OCI-LY1 (cell line): ENCODE measurements at regions not wholly inside any gene's neighbourhood (a gene's known extent, or its start where the extent isn't known, plus 50 kb on each side); places are given as distances from the start of the nearest gene placed in this dataset.

Source experiments
- H2AFZ ChIP-seq: fragments of 200-600 bp; sonication (generic), shearing (Covaris generic); 2 replicates; pipeline ENCODE4 v1.6.0; 2014; ENCODE audit warnings: antibody characterized with exemption, mild to moderate bottlenecking, low read length
- H3F3A ChIP-seq: fragments of 200-600 bp; sonication (generic), shearing (Covaris generic); 2 replicates; pipeline ENCODE4 v1.6.0; 2014; ENCODE audit warnings: mild to moderate bottlenecking, antibody characterized with exemption, low read length, moderate library complexity; ENCODE audit not compliant: insufficient read depth
- H3K27ac ChIP-seq: fragments of 200-600 bp; sonication (generic); 2 replicates; pipeline ENCODE4 v1.5.1; 2014; ENCODE audit warnings: low read length, mixed run types, mild to moderate bottlenecking, low read depth; ENCODE audit not compliant: poor library complexity, severe bottlenecking
- H3K27me3 ChIP-seq: fragments of 200-600 bp; sonication (generic); 2 replicates; pipeline ENCODE4 v1.6.0; 2014; ENCODE audit warnings: antibody characterized with exemption, mild to moderate bottlenecking, low read length, moderate library complexity; ENCODE audit not compliant: insufficient read depth
- H3K36me3 ChIP-seq: fragments of 200-600 bp; sonication (generic); 2 replicates; pipeline ENCODE4 v1.6.1; 2014; ENCODE audit warnings: mild to moderate bottlenecking, antibody characterized with exemption, low read length, moderate library complexity, mixed read lengths; ENCODE audit not compliant: insufficient read depth
- H3K4me1 ChIP-seq: fragments of 200-600 bp; sonication (generic); 2 replicates; pipeline ENCODE4 v1.5.1; 2014; ENCODE audit warnings: mild to moderate bottlenecking, low read length, moderate library complexity; ENCODE audit not compliant: insufficient read depth, severe bottlenecking
- H3K4me2 ChIP-seq: fragments of 200-600 bp; sonication (generic), shearing (Covaris generic); 2 replicates; pipeline ENCODE4 v1.6.1; 2014; ENCODE audit warnings: low read length
- H3K4me3 ChIP-seq: fragments of 200-600 bp; sonication (generic); 2 replicates; pipeline ENCODE4 v1.5.1; 2014; ENCODE audit warnings: low read length, low read depth, mild to moderate bottlenecking, mixed read lengths; ENCODE audit not compliant: poor library complexity, severe bottlenecking
- H3K79me2 ChIP-seq: fragments of 200-600 bp; shearing (Covaris generic); 2 replicates; pipeline ENCODE4 v1.6.1; 2016; ENCODE audit warnings: mixed run types, low read length, mixed read lengths; ENCODE audit not compliant: insufficient read depth
- H3K9ac ChIP-seq: fragments of 200-600 bp; sonication (generic), shearing (Covaris generic); 2 replicates; pipeline ENCODE4 v1.6.1; 2014; ENCODE audit warnings: mild to moderate bottlenecking, low read length, mixed read lengths
- H3K9me2 ChIP-seq: fragments of 200-600 bp; sonication (generic), shearing (Covaris generic); 2 replicates; pipeline ENCODE4 v1.6.1; 2014; ENCODE audit warnings: low read depth, mild to moderate bottlenecking, low read length, mixed read lengths
- H3K9me3 ChIP-seq: fragments of 200-600 bp; shearing (Covaris generic); 2 replicates; pipeline ENCODE4 v1.6.1; 2014; ENCODE audit warnings: low read length, mixed read lengths
- H4K20me1 ChIP-seq: fragments of 200-600 bp; sonication (generic), shearing (Covaris generic); 2 replicates; pipeline ENCODE4 v1.6.0; 2016; ENCODE audit warnings: mild to moderate bottlenecking, low read length; ENCODE audit not compliant: insufficient read depth
- EZH2 ChIP-seq: fragments of 200-600 bp; sonication (generic), shearing (Covaris generic); IDR thresholded peaks from 2 replicates; pipeline ENCODE4 v1.8.0; 2017; ENCODE audit warnings: borderline replicate concordance, mixed run types, mild to moderate bottlenecking, antibody characterized with exemption, low read length, moderate library complexity, mixed read lengths
- TF ChIP-seq, protein P1 (sequence below): fragments of 200-600 bp; sonication (generic), shearing (Covaris generic); IDR thresholded peaks from 2 replicates; pipeline ENCODE4 v1.5.1; 2017; ENCODE audit warnings: mild to moderate bottlenecking, antibody characterized with exemption, low read length, moderate library complexity, mixed read lengths

DNA sequence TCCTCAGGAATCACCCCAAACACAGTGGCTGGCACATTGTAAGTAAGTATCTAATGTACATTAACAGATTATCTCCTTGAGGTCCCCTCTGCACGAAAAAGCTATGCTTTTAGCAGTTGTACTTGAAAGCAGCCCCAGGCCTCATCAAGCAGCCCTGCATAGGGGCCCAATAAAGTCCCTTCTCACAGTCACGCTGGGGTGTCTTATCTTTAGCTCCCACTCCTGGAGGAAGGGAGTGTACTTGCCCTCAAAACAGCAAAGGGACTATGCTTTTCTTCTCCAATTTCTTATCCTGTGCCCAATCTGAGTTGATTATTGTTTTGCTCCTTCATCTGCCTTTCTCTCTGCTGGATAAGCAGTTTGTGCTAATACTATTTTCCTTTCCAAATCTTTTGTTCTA lies 168.8 kb upstream of the PLXNA2 start:
- H3K4me1 ChIP-seq = no peaks in the 10 kb centered on the region

DNA sequence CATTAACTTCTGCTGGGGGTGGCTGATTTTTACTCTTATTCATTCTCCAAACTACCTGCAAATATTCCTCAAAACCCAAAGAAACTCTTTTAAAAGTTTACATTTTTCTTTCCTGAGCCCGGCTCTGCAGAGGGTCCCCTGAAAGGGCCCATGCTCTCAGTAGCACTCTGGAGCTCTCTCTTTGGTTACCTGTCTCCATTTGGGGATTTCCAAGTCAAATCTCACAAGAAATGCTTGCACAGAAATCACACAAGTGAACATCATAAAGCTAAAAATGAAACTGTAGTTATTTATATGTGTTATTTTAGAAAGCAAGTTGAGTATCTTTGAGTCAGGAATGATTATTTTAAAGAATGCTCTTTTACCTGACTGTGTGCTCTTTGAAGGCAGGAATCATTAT lies 174.5 kb upstream of the PLXNA2 start:
- H3K4me2 ChIP-seq = no peak overlapping the region

More for the DNA sequence above, 168.8 kb upstream of the PLXNA2 start:
- Histone ChIP-seq H4K20me1 (no peaks in the 10 kb centered on the region), H3K27ac (no peak overlapping the region), H3K36me3 (no peaks in the 10 kb centered on the region), H3K4me2 (no peak overlapping the region), H3K79me2 (no peaks in the 10 kb centered on the region), H3K9me3 (no peaks in the 10 kb centered on the region), H3K4me3 (no peak overlapping the region), H2AFZ (no peak overlapping the region), H3K9me2 (no peaks in the 10 kb centered on the region), H3K27me3 (no peaks in the 10 kb centered on the region), H3F3A (no peaks in the 10 kb centered on the region), H3K9ac (no peak overlapping the region)
- TF ChIP-seq, protein P1, sequence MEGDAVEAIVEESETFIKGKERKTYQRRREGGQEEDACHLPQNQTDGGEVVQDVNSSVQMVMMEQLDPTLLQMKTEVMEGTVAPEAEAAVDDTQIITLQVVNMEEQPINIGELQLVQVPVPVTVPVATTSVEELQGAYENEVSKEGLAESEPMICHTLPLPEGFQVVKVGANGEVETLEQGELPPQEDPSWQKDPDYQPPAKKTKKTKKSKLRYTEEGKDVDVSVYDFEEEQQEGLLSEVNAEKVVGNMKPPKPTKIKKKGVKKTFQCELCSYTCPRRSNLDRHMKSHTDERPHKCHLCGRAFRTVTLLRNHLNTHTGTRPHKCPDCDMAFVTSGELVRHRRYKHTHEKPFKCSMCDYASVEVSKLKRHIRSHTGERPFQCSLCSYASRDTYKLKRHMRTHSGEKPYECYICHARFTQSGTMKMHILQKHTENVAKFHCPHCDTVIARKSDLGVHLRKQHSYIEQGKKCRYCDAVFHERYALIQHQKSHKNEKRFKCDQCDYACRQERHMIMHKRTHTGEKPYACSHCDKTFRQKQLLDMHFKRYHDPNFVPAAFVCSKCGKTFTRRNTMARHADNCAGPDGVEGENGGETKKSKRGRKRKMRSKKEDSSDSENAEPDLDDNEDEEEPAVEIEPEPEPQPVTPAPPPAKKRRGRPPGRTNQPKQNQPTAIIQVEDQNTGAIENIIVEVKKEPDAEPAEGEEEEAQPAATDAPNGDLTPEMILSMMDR = no peak
- TF ChIP-seq EZH2 = no peak

DNA sequence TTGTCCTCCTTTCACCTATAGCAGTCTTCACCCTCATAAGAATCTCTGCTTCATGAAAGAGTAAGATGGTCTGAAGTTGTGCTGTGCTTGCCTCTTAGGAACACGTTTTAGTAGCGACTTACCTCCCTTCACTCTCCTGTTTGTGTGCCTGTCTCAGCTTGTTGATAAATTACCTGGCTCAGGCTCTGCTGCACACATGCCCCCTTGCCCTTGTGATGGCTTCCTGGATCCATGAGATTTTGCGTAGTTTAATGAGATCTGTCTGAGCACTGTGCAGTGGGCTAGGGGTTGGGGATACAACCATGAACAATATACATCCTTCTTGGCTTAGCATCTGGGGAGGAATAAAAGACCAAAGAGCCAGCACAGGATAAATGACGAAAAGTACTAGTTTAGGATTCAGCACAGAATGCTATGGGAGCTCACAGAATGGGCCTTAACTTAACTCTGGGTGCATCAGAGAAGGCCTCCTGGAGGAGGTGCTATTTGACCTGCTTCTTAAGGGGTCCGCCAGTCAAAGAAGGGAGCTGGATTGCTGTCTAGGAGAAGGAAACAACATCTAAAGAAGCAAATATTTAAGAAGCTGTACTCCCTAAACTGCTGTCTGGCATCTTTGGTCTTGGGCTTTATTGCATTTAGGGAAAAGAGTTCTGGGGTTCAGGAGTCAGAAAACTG lies 175.7 kb upstream of the PLXNA2 start:
- no peaks in the 10 kb centered on the region for H3F3A ChIP-seq
- no peaks in the 10 kb centered on the region for H3K9me3 ChIP-seq
- H3K9ac ChIP-seq = no peak overlapping the region
- no peaks in the 10 kb centered on the region for H3K4me1 ChIP-seq
- H3K27me3 ChIP-seq = no peaks in the 10 kb centered on the region
- H3K4me2 ChIP-seq = no peak overlapping the region
- H3K4me3 ChIP-seq = no peak overlapping the region
- H4K20me1 ChIP-seq = no peaks in the 10 kb centered on the region
- TF ChIP-seq, protein P1 = no peak
- TF ChIP-seq EZH2 = no peak
- H3K27ac ChIP-seq = no peak overlapping the region
- no peaks in the 10 kb centered on the region for H3K79me2 ChIP-seq
- H3K36me3 ChIP-seq = no peaks in the 10 kb centered on the region
- no peak overlapping the region for H2AFZ ChIP-seq
- H3K9me2 ChIP-seq = no peaks in the 10 kb centered on the region

More for the DNA sequence above, 174.5 kb upstream of the PLXNA2 start:
- Histone ChIP-seq H3K27me3 (no peaks in the 10 kb centered on the region), H2AFZ (no peak overlapping the region), H3K79me2 (no peaks in the 10 kb centered on the region), H3K4me3 (no peak overlapping the region), H4K20me1 (no peaks in the 10 kb centered on the region), H3K9me2 (no peaks in the 10 kb centered on the region), H3F3A (no peaks in the 10 kb centered on the region), H3K36me3 (no peaks in the 10 kb centered on the region), H3K27ac (no peak overlapping the region), H3K9ac (no peak overlapping the region), H3K9me3 (no peaks in the 10 kb centered on the region), H3K4me1 (no peaks in the 10 kb centered on the region)
- TF ChIP-seq, protein P1 = no peak
- no peak for TF ChIP-seq EZH2
